CD8-positive, alpha-beta memory T cell (primary cell): ENCODE measurements at regions not wholly inside any gene's neighbourhood (a gene's known extent, or its start where the extent isn't known, plus 50 kb on each side); places are given as distances from the start of the nearest gene placed in this dataset.

Experiments used
- CTCF ChIA-PET: fragments of 350-600 bp; sonication (Branson Sonifier 250); formaldehyde crosslinking; loops from one replicate; lab custom pipeline; 2021; ENCODE audit warnings: antibody characterized with exemption; lab: Charles Lee
- POLR2A ChIA-PET: fragments of 350-600 bp; sonication (Branson Sonifier 250); formaldehyde crosslinking; loops from one replicate; lab custom pipeline; 2021; ENCODE audit warnings: antibody characterized with exemption; lab: Charles Lee
- DNase-seq, 5 donors: peaks; one replicate each; pipeline versions ENCODE4 v3.0.0 to v3.0.0-alpha.2; 2020 to 2022; ENCODE audit warnings: mixed read lengths in 1 of 5
- H3K27ac ChIP-seq: one replicate; pipeline ENCODE4 v1.7.0; 2013; ENCODE audit warnings: low read depth, mild to moderate bottlenecking, low read length, moderate library complexity
- H3K27me3 ChIP-seq: 2 replicates; pipeline ENCODE4 v1.7.0; 2013; ENCODE audit warnings: low read length, mild to moderate bottlenecking; ENCODE audit not compliant: insufficient read depth, poor library complexity, severe bottlenecking
- H3K36me3 ChIP-seq: 2 replicates; pipeline ENCODE4 v1.7.0; 2013; ENCODE audit warnings: mild to moderate bottlenecking, low read length, moderate library complexity; ENCODE audit not compliant: insufficient read depth
- H3K4me1 ChIP-seq: 2 replicates; pipeline ENCODE4 v1.7.0; 2013; ENCODE audit warnings: mild to moderate bottlenecking, low read length, moderate library complexity; ENCODE audit not compliant: insufficient read depth
- H3K4me3 ChIP-seq: 2 replicates; pipeline ENCODE4 v1.7.0; 2013; ENCODE audit warnings: mild to moderate bottlenecking, low read length
- H3K9me3 ChIP-seq: 2 replicates; pipeline ENCODE4 v1.7.0; 2013; ENCODE audit warnings: mild to moderate bottlenecking, low read length
- H3K27ac Mint-ChIP-seq, 8 donors: one replicate each; pipeline ENCODE4 v1.8.0; 2020 to 2021; ENCODE audit warnings: mixed read lengths in 8 of 8, mild to moderate bottlenecking in 6 of 8, inconsistent platforms in 3 of 8, moderate library complexity in 3 of 8
- H3K27me3 Mint-ChIP-seq, 2 donors: one replicate each; pipeline ENCODE4 v1.8.0; 2020 to 2021; ENCODE audit warnings: mixed read lengths in 2 of 2, mild to moderate bottlenecking in 1 of 2, moderate library complexity in 1 of 2
- H3K36me3 Mint-ChIP-seq, 3 donors: one replicate each; pipeline ENCODE4 v1.8.0; 2020 to 2021; ENCODE audit warnings: mixed read lengths in 3 of 3, inconsistent platforms in 1 of 3, mild to moderate bottlenecking in 1 of 3
- H3K4me1 Mint-ChIP-seq, 3 donors: one replicate each; pipeline ENCODE4 v1.8.0; 2020 to 2021; ENCODE audit warnings: mixed read lengths in 3 of 3, inconsistent platforms in 1 of 3, mild to moderate bottlenecking in 1 of 3
- H3K4me3 Mint-ChIP-seq, 7 donors: one replicate each; pipeline ENCODE4 v1.8.0; 2020 to 2021; ENCODE audit warnings: mixed read lengths in 7 of 7, mild to moderate bottlenecking in 6 of 7, moderate library complexity in 4 of 7, inconsistent platforms in 2 of 7
- H3K9me3 Mint-ChIP-seq, 5 donors: one replicate each; pipeline ENCODE4 v1.8.0; 2020 to 2022; ENCODE audit warnings: mixed read lengths in 5 of 5, mild to moderate bottlenecking in 3 of 5, moderate library complexity in 2 of 5, inconsistent platforms in 1 of 5

DNA sequence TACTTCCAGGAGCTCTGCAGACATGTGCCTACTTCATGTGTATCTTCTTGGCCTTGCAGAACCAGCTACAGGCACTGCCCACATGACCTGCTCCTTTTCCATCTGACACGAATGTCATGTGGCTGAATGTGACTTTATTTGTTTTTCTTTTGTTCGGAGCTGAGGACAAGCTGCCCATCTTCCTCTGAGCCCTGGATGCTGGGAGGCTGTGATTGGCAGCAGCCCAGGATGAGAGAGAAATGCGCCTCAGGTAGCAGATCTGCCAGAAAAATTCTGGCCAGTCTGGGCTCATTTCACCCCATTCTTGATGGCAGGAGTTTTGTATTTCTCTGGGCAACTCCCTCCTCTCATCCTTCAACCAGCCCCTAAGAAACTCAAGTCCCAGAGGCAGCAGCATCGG is 372.0 kb downstream of the RPS6KC1 start:
- H3K9me3 ChIP-seq = no peaks in the 10 kb centered on the region
- no peak overlapping the region for H3K4me3 Mint-ChIP-seq
- H3K36me3 ChIP-seq = no peaks in the 10 kb centered on the region
- peaks cover 0 to 2% (median 0%) of the 10 kb centered on the region in 5 donors for H3K9me3 Mint-ChIP-seq
- H3K4me3 ChIP-seq = no peak overlapping the region
- no peaks in the 10 kb centered on the region for H3K27me3 ChIP-seq
- CTCF ChIA-PET = no interaction called here
- H3K36me3 Mint-ChIP-seq = no peaks in the 10 kb centered on the region
- no peak for DNase-seq
- no peaks in the 10 kb centered on the region for H3K4me1 Mint-ChIP-seq
- no peaks in the 10 kb centered on the region for H3K4me1 ChIP-seq
- POLR2A ChIA-PET = no interaction called here
- no peak overlapping the region for H3K27ac Mint-ChIP-seq
- peaks cover 0 to 2% of the 10 kb centered on the region in 2 donors for H3K27me3 Mint-ChIP-seq
- no peak overlapping the region for H3K27ac ChIP-seq

DNA sequence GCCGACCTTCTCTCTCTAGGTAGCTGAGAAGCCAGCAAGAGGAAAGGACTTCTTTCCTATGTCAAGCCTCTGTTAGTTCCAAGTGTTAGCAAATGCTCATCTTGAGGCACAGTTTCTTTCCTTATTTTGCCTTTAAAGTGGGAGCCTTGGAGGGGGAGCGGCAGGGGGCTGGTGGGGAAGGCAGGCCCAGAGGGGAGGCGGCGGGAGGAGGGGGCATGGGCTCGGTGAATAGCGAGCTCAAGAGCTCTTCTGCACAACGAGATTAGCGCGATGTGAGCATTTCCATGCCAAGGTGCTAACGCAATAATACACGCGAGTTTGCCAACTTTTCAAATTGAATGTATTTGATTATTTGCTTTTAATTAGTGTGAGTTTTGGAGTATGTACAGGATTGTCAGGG is 372.6 kb downstream of the RPS6KC1 start:
- Mint-ChIP-seq H3K27me3 (peaks cover 0 to 2% of the 10 kb centered on the region in 2 donors), H3K4me3 (no peak overlapping the region), H3K9me3 (peaks cover 0 to 2% (median 0%) of the 10 kb centered on the region in 5 donors), H3K36me3 (no peaks in the 10 kb centered on the region), H3K27ac (no peak overlapping the region), H3K4me1 (no peaks in the 10 kb centered on the region)
- ChIA-PET POLR2A (no interaction called here), CTCF (no interaction called here)
- H3K4me3 ChIP-seq = no peak overlapping the region
- no peak overlapping the region for H3K27ac ChIP-seq
- H3K9me3 ChIP-seq = no peaks in the 10 kb centered on the region
- H3K27me3 ChIP-seq = no peaks in the 10 kb centered on the region
- no peaks in the 10 kb centered on the region for H3K4me1 ChIP-seq
- DNase-seq = no peak
- H3K36me3 ChIP-seq = no peaks in the 10 kb centered on the region

DNA sequence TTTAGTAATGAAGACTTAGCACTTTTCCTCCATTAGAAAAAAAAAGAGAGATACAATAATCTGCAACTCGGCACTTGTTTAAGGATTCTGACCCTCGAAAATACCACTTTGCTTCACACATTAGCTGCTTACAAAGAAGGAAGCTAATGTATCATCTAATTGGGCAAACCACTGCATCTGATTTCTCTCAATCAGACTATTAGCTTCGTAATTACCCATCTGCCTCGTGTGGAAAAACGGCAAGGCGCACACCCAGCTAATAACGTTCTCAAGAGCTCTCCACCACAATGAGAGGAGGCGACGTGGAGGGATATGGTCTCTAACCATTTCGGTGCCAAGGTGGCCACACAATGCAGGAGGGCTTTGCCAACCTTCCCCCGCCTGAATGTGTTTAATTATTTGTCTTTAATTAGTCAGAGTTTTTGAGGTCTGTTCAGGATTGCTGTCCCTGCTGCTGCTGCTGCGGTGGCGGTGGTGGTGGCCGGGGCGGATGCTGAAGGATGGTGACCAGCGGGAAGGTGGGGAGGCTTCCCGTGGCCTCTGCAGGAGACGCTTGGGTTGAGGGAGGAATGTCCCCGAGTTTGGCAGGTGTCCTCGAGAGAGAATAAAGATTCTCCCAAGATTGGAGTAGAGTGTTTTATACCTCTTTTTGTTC is 374.5 kb downstream of the RPS6KC1 start:
- Histone ChIP-seq H3K9me3 (no peaks in the 10 kb centered on the region), H3K4me3 (no peak overlapping the region), H3K4me1 (no peaks in the 10 kb centered on the region), H3K27me3 (no peaks in the 10 kb centered on the region), H3K36me3 (no peaks in the 10 kb centered on the region), H3K27ac (no peak overlapping the region)
- Mint-ChIP-seq H3K9me3 (peaks cover 0 to 2% (median 1%) of the 10 kb centered on the region in 5 donors), H3K4me1 (no peaks in the 10 kb centered on the region), H3K4me3 (no peak overlapping the region), H3K36me3 (no peaks in the 10 kb centered on the region), H3K27me3 (peaks cover 0 to 2% of the 10 kb centered on the region in 2 donors), H3K27ac (no peak overlapping the region)
- ChIA-PET POLR2A (no interaction called here), CTCF (no interaction called here)
- DNase-seq = no peak

GRCh38 chr1:213429642-213430041 is 378.6 kb downstream of the RPS6KC1 start:
- Mint-ChIP-seq H3K4me1 (no peaks in the 10 kb centered on the region), H3K27me3 (peaks cover 0 to 1% of the 10 kb centered on the region in 2 donors), H3K27ac (no peak overlapping the region), H3K36me3 (no peaks in the 10 kb centered on the region), H3K4me3 (no peak overlapping the region), H3K9me3 (peaks cover 0 to 5% (median 0%) of the 10 kb centered on the region in 5 donors)
- Histone ChIP-seq H3K27ac (no peak overlapping the region), H3K36me3 (no peaks in the 10 kb centered on the region), H3K4me3 (no peak overlapping the region), H3K9me3 (no peaks in the 10 kb centered on the region), H3K4me1 (no peaks in the 10 kb centered on the region), H3K27me3 (no peaks in the 10 kb centered on the region)
- DNase-seq = no peak
- POLR2A ChIA-PET = no interaction called here
- CTCF ChIA-PET = no interaction called here

DNA sequence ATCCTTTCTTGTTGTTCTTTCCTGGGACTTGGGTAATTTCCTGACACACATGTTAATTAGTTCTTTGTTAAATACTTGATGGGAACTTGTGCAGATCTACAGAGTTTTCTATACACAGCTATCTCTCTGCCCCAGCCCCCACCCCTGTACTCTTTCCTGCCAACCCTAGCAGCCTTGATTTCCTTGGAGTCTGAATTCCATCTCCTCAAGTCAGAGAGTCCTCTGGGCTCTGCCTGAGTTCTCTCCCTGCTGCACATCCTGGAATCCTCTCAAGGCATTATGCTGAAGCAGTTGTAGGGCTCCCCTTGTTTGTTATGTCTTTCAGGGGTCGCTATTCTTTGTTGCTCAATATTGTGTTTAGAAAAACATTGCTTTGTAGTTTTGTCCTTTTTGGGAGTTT is 384.7 kb downstream of the RPS6KC1 start:
- Histone ChIP-seq H3K4me3 (no peak overlapping the region), H3K9me3 (no peaks in the 10 kb centered on the region), H3K36me3 (no peaks in the 10 kb centered on the region), H3K27ac (no peak overlapping the region), H3K4me1 (no peaks in the 10 kb centered on the region), H3K27me3 (no peaks in the 10 kb centered on the region)
- Mint-ChIP-seq H3K4me1 (no peaks in the 10 kb centered on the region), H3K36me3 (no peaks in the 10 kb centered on the region), H3K27ac (no peak overlapping the region), H3K4me3 (no peak overlapping the region), H3K9me3 (peaks cover 0 to 7% (median 2%) of the 10 kb centered on the region in 5 donors), H3K27me3 (peaks cover 1 to 7% of the 10 kb centered on the region in 2 donors)
- CTCF ChIA-PET = no interaction called here
- DNase-seq = no peak
- POLR2A ChIA-PET = no interaction called here

DNA sequence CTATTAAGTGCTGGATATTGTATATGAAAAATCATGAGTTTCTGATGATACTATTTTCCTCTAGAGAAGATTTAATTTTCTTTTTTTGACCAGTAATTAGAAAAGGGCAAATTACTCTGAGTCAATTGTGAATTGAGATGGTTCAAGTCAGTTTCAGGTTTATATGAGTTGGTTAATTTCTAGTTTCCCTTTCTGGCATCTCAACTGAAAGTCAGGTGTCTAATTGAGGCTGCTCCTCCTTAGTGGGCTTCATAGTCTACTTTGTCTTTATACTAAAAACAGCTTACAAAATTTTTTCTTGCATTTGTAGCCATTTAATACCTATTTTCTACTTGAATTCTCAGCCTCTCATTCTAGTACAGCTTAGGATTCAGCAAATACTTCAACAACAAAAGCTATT is 387.3 kb downstream of the RPS6KC1 start:
- Mint-ChIP-seq H3K36me3 (no peaks in the 10 kb centered on the region), H3K4me3 (no peak overlapping the region), H3K4me1 (no peaks in the 10 kb centered on the region), H3K27me3 (peaks cover 2 to 9% of the 10 kb centered on the region in 2 donors), H3K27ac (no peak overlapping the region), H3K9me3 (peaks cover 0 to 7% (median 2%) of the 10 kb centered on the region in 5 donors)
- Histone ChIP-seq H3K4me3 (no peak overlapping the region), H3K27me3 (no peaks in the 10 kb centered on the region), H3K4me1 (no peaks in the 10 kb centered on the region), H3K36me3 (no peaks in the 10 kb centered on the region), H3K9me3 (no peaks in the 10 kb centered on the region), H3K27ac (no peak overlapping the region)
- POLR2A ChIA-PET = no interaction called here
- DNase-seq = no peak
- CTCF ChIA-PET = no interaction called here

GRCh38 chr1:213439703-213440102 is 388.7 kb downstream of the RPS6KC1 start:
- no peaks in the 10 kb centered on the region for H3K4me1 Mint-ChIP-seq
- H3K27me3 Mint-ChIP-seq = peaks cover 2 to 10% of the 10 kb centered on the region in 2 donors
- H3K27ac Mint-ChIP-seq = no peak overlapping the region
- Histone ChIP-seq H3K9me3 (no peaks in the 10 kb centered on the region), H3K36me3 (no peaks in the 10 kb centered on the region), H3K27me3 (no peaks in the 10 kb centered on the region), H3K4me1 (no peaks in the 10 kb centered on the region), H3K27ac (no peak overlapping the region), H3K4me3 (no peak overlapping the region)
- H3K36me3 Mint-ChIP-seq = no peaks in the 10 kb centered on the region
- no peak for DNase-seq
- peaks cover 0 to 7% (median 1%) of the 10 kb centered on the region in 5 donors for H3K9me3 Mint-ChIP-seq
- no peak overlapping the region for H3K4me3 Mint-ChIP-seq
- ChIA-PET CTCF (no interaction called here), POLR2A (no interaction called here)

DNA sequence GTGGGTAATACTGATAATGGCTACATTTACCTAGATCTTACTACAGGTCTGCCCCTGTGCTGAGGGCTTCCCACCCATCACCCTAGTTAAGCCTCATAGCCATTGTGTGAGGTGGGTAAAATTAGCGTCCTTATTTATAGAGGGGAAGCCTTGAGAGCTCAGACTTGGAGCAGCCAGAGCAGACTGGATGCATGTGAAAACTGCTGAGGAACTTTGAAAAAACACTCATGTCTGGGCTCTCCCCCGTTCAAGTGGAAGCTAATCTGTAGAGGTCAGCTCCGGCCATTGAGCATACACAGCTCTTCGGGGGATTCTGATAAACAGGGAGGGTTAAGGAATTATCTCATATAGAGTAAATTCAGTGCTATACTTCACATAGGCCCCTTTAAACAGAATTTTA is 389.7 kb downstream of the RPS6KC1 start:
- no peaks in the 10 kb centered on the region for H3K9me3 ChIP-seq
- Mint-ChIP-seq H3K9me3 (peaks cover 0 to 7% (median 2%) of the 10 kb centered on the region in 5 donors), H3K27me3 (peaks cover 3 to 13% of the 10 kb centered on the region in 2 donors), H3K4me1 (no peaks in the 10 kb centered on the region), H3K4me3 (no peak overlapping the region), H3K27ac (no peak overlapping the region), H3K36me3 (no peaks in the 10 kb centered on the region)
- no peak overlapping the region for H3K27ac ChIP-seq
- H3K36me3 ChIP-seq = no peaks in the 10 kb centered on the region
- POLR2A ChIA-PET = no interaction called here
- H3K4me3 ChIP-seq = no peak overlapping the region
- no peaks in the 10 kb centered on the region for H3K27me3 ChIP-seq
- no peaks in the 10 kb centered on the region for H3K4me1 ChIP-seq
- no peak for DNase-seq
- CTCF ChIA-PET = no interaction called here
